WTC11 (cell line): ENCODE measurements at regions not wholly inside any gene's neighbourhood (a gene's known extent, or its start where the extent isn't known, plus 50 kb on each side); places are given as distances from the start of the nearest gene placed in this dataset.

Source experiments
- ATAC-seq: fragments of 200-7000 bp; cut with Tn5 transposase; 2 replicates; pipeline ENCODE4 v1.10.0; 2021; ENCODE audit warnings: mild to moderate bottlenecking, moderate library complexity
- CTCF ChIA-PET: fragments of 300-600 bp; sonication (Branson Sonifier 250); formaldehyde crosslinking; loops from one replicate; lab custom pipeline; 2021; ENCODE audit warnings: antibody characterized with exemption; lab: Charles Lee
- POLR2A ChIA-PET: fragments of 350-600 bp; sonication (Branson Sonifier 250); formaldehyde crosslinking; loops from one replicate; lab custom pipeline; 2021; ENCODE audit warnings: antibody characterized with exemption; lab: Charles Lee
- DNase-seq: peaks from one replicate; pipeline ENCODE4 v3.0.0; 2021; ENCODE audit warnings: low spot score
- H3K27ac Mint-ChIP-seq: 2 replicates; pipeline ENCODE4 v1.8.0; 2021; ENCODE audit warnings: mixed read lengths
- H3K27me3 Mint-ChIP-seq: 2 replicates; pipeline ENCODE4 v1.8.0; 2021; ENCODE audit warnings: low read depth, mild to moderate bottlenecking, moderate library complexity, mixed read lengths
- H3K36me3 Mint-ChIP-seq: 2 replicates; pipeline ENCODE4 v1.8.0; 2021; ENCODE audit warnings: mixed read lengths
- H3K4me1 Mint-ChIP-seq: 2 replicates; pipeline ENCODE4 v1.8.0; 2022; ENCODE audit warnings: mixed read lengths
- H3K4me3 Mint-ChIP-seq: 2 replicates; pipeline ENCODE4 v1.8.0; 2021; ENCODE audit warnings: mild to moderate bottlenecking, moderate library complexity, mixed read lengths
- H3K9me3 Mint-ChIP-seq: 2 replicates; pipeline ENCODE4 v1.8.0; 2021; ENCODE audit warnings: mixed read lengths
- ATF3 ChIP-seq: sonication (generic); formaldehyde crosslinking; conservative IDR thresholded peaks from 2 replicates; pipeline ENCODE4 v1.8.1; 2022; ENCODE audit warnings: mild to moderate bottlenecking, missing genetic modification reagents
- ELF4 ChIP-seq: sonication (generic); formaldehyde crosslinking; IDR thresholded peaks from 2 replicates; pipeline ENCODE4 v1.8.1; 2022; ENCODE audit warnings: low read depth, mild to moderate bottlenecking, moderate library complexity, missing genetic modification reagents
- ESRRA ChIP-seq: sonication (generic); formaldehyde crosslinking; IDR thresholded peaks from 2 replicates; pipeline ENCODE4 v1.8.1; 2022; ENCODE audit warnings: mild to moderate bottlenecking, missing genetic modification reagents, borderline replicate concordance
- GABPB1 ChIP-seq: sonication (generic); formaldehyde crosslinking; IDR thresholded peaks from 2 replicates; pipeline ENCODE4 v1.8.1; 2023; ENCODE audit warnings: mild to moderate bottlenecking, missing genetic modification reagents
- JUN ChIP-seq: sonication (generic); formaldehyde crosslinking; IDR thresholded peaks from 2 replicates; pipeline ENCODE4 v1.8.0; 2023; ENCODE audit warnings: mild to moderate bottlenecking, missing genetic modification reagents
- NFATC4 ChIP-seq: fragments of 250-450 bp; sonication (Bioruptor Pico); IDR thresholded peaks from 2 replicates; pipeline ENCODE4 v1.9.0; 2021; ENCODE audit warnings: mild to moderate bottlenecking
- NFE2L1 ChIP-seq: sonication (generic); formaldehyde crosslinking; IDR thresholded peaks from 2 replicates; pipeline ENCODE4 v1.8.1; 2023; ENCODE audit warnings: missing genetic modification reagents
- NR1H2 ChIP-seq: sonication (generic); formaldehyde crosslinking; IDR thresholded peaks from 2 replicates; pipeline ENCODE4 v1.9.0; 2021; ENCODE audit warnings: mild to moderate bottlenecking, moderate library complexity, missing genetic modification reagents
- OVOL2 ChIP-seq: fragments of 250-450 bp; sonication (Bioruptor Pico); IDR thresholded peaks from 2 replicates; pipeline ENCODE4 v1.9.0; 2021; ENCODE audit warnings: mild to moderate bottlenecking, borderline replicate concordance
- RORB ChIP-seq: fragments of 250-450 bp; sonication (Bioruptor Pico); IDR thresholded peaks from 2 replicates; pipeline ENCODE4 v1.9.0; 2021; ENCODE audit warnings: mild to moderate bottlenecking
- SMAD3 ChIP-seq: sonication (generic); formaldehyde crosslinking; IDR thresholded peaks from 2 replicates; pipeline ENCODE4 v1.8.0; 2022; ENCODE audit warnings: missing genetic modification reagents, mild to moderate bottlenecking, borderline replicate concordance
- STAT6 ChIP-seq: sonication (generic); formaldehyde crosslinking; conservative IDR thresholded peaks from 2 replicates; pipeline ENCODE4 v1.8.1; 2023; ENCODE audit warnings: mild to moderate bottlenecking, low read depth, missing genetic modification reagents, moderate library complexity
- TCF7 ChIP-seq: sonication (generic); formaldehyde crosslinking; IDR thresholded peaks from 2 replicates; pipeline ENCODE4 v1.8.0; 2022; ENCODE audit warnings: mild to moderate bottlenecking, low read depth, missing genetic modification reagents, moderate library complexity
- TP53 ChIP-seq: sonication (generic); formaldehyde crosslinking; IDR thresholded peaks from 2 replicates; pipeline ENCODE4 v1.8.1; 2023; ENCODE audit warnings: mild to moderate bottlenecking, missing genetic modification reagents
- USF2 ChIP-seq: sonication (generic); formaldehyde crosslinking; IDR thresholded peaks from 2 replicates; pipeline ENCODE4 v1.8.1; 2023; ENCODE audit warnings: mild to moderate bottlenecking, missing genetic modification reagents, moderate library complexity
- ZBTB21 ChIP-seq: sonication (generic); formaldehyde crosslinking; IDR thresholded peaks from 2 replicates; pipeline ENCODE4 v1.8.1; 2023; ENCODE audit warnings: mild to moderate bottlenecking, missing genetic modification reagents, borderline replicate concordance
- ZNF232 ChIP-seq: sonication (generic); formaldehyde crosslinking; IDR thresholded peaks from 2 replicates; pipeline ENCODE4 v1.8.0; 2022; ENCODE audit warnings: mild to moderate bottlenecking, missing genetic modification reagents
- ZNF263 ChIP-seq: sonication (generic); formaldehyde crosslinking; IDR thresholded peaks from 2 replicates; pipeline ENCODE4 v1.8.1; 2022; ENCODE audit warnings: low read depth, mild to moderate bottlenecking, moderate library complexity, missing genetic modification reagents
- ZNF416 ChIP-seq: fragments of 250-450 bp; sonication (Bioruptor Pico); IDR thresholded peaks from 2 replicates; pipeline ENCODE4 v1.9.0; 2021; ENCODE audit warnings: mild to moderate bottlenecking, inconsistent platforms
- TF ChIP-seq, protein P1 (sequence below): sonication (generic); formaldehyde crosslinking; IDR thresholded peaks from 2 replicates; pipeline ENCODE4 v1.8.0; 2023; ENCODE audit warnings: missing genetic modification reagents
- TF ChIP-seq, protein P2 (sequence below): sonication (generic); formaldehyde crosslinking; IDR thresholded peaks from 2 replicates; pipeline ENCODE4 v1.8.0; 2022; ENCODE audit warnings: mild to moderate bottlenecking, missing genetic modification reagents
- TF ChIP-seq, protein P3 (sequence below): fragments of 250-450 bp; sonication (Bioruptor Pico); IDR thresholded peaks from 2 replicates; pipeline ENCODE4 v2.1.2; 2022; ENCODE audit warnings: mild to moderate bottlenecking, moderate library complexity
- TF ChIP-seq, protein P4 (sequence below): sonication (generic); formaldehyde crosslinking; IDR thresholded peaks from 2 replicates; pipeline ENCODE4 v1.8.1; 2023; ENCODE audit warnings: mild to moderate bottlenecking, moderate library complexity, missing genetic modification reagents
- TF ChIP-seq, protein P5 (sequence below): sonication (generic); formaldehyde crosslinking; IDR thresholded peaks from 2 replicates; pipeline ENCODE4 v1.8.1; 2022; ENCODE audit warnings: low read depth, missing genetic modification reagents, borderline replicate concordance

GRCh38 chr3:151638555-151639417 lies 94.9 kb upstream of the AADACL2 start (continued):
- TF ChIP-seq USF2 (CRISPR knock-in tag), result no peak
- TF ChIP-seq, protein P1, sequence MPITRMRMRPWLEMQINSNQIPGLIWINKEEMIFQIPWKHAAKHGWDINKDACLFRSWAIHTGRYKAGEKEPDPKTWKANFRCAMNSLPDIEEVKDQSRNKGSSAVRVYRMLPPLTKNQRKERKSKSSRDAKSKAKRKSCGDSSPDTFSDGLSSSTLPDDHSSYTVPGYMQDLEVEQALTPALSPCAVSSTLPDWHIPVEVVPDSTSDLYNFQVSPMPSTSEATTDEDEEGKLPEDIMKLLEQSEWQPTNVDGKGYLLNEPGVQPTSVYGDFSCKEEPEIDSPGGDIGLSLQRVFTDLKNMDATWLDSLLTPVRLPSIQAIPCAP (CRISPR knock-in tag), result no peak
- TF ChIP-seq, protein P2, sequence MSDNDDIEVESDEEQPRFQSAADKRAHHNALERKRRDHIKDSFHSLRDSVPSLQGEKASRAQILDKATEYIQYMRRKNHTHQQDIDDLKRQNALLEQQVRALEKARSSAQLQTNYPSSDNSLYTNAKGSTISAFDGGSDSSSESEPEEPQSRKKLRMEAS (CRISPR knock-in tag), result no peak
- no peak for TF ChIP-seq ATF3 (CRISPR knock-in tag)
- no peak for TF ChIP-seq TCF7 (CRISPR knock-in tag)
- no peak for TF ChIP-seq SMAD3 (CRISPR knock-in tag)
- TF ChIP-seq, protein P3, sequence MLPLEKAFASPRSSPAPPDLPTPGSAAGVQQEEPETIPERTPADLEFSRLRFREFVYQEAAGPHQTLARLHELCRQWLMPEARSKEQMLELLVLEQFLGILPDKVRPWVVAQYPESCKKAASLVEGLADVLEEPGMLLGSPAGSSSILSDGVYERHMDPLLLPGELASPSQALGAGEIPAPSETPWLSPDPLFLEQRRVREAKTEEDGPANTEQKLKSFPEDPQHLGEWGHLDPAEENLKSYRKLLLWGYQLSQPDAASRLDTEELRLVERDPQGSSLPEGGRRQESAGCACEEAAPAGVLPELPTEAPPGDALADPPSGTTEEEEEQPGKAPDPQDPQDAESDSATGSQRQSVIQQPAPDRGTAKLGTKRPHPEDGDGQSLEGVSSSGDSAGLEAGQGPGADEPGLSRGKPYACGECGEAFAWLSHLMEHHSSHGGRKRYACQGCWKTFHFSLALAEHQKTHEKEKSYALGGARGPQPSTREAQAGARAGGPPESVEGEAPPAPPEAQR (CRISPR knock-in tag), result no peak
- no peak for TF ChIP-seq ZBTB21 (CRISPR knock-in tag)
- no peak for TF ChIP-seq ZNF263 (CRISPR knock-in tag)
- no peak for TF ChIP-seq ZNF416

DNA sequence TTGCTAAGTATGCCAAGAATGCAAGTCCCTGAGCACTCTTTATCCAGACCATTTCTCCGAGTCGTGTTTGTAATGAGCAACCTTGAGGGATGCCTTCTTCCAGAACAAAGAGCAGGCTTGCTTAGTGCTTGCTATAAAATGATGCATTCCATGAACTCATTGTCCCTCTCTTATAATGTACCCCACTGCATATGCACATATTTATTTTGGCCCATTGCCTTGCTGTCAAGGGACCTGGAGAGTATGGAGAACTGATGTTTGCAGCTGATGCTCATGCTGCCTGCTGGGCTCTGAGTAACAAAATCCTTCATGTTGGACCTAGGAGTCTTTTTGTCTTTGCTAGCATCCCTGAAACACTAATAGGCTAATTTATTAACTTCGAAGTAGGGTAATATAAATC lies 97.8 kb upstream of the AADACL2 start:
- ATAC-seq (no peak), DNase-seq (no peak)
- no peak overlapping the region for H3K27ac Mint-ChIP-seq
- H3K27me3 Mint-ChIP-seq, result no peaks in the 10 kb centered on the region
- H3K36me3 Mint-ChIP-seq, result peaks cover 5% of the 10 kb centered on the region; the same call in 1 of the 2 replicates
- H3K4me1 Mint-ChIP-seq, result no peaks in the 10 kb centered on the region
- H3K4me3 Mint-ChIP-seq, result no peak overlapping the region
- ChIA-PET POLR2A (no interaction called here), CTCF (no interaction called here)
- H3K9me3 Mint-ChIP-seq, result peaks cover 32% of the 10 kb centered on the region
- TF ChIP-seq OVOL2 (CRISPR knock-in tag) (no peak), GABPB1 (CRISPR knock-in tag) (no peak), TP53 (no peak), NFATC4 (CRISPR knock-in tag) (no peak), NFE2L1 (CRISPR knock-in tag) (no peak), ZNF263 (CRISPR knock-in tag) (no peak), JUN (CRISPR knock-in tag) (no peak), RORB (CRISPR knock-in tag) (no peak), ESRRA (CRISPR knock-in tag) (no peak), ZNF232 (CRISPR knock-in tag) (no peak), USF2 (CRISPR knock-in tag) (no peak), ELF4 (CRISPR knock-in tag) (no peak), STAT6 (CRISPR knock-in tag) (no peak), NR1H2 (no peak)
- TF ChIP-seq, protein P4, sequence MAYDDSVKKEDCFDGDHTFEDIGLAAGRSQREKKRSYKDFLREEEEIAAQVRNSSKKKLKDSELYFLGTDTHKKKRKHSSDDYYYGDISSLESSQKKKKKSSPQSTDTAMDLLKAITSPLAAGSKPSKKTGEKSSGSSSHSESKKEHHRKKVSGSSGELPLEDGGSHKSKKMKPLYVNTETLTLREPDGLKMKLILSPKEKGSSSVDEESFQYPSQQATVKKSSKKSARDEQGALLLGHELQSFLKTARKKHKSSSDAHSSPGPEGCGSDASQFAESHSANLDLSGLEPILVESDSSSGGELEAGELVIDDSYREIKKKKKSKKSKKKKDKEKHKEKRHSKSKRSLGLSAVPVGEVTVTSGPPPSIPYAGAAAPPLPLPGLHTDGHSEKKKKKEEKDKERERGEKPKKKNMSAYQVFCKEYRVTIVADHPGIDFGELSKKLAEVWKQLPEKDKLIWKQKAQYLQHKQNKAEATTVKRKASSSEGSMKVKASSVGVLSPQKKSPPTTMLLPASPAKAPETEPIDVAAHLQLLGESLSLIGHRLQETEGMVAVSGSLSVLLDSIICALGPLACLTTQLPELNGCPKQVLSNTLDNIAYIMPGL (CRISPR knock-in tag), result no peak
- TF ChIP-seq, protein P5, sequence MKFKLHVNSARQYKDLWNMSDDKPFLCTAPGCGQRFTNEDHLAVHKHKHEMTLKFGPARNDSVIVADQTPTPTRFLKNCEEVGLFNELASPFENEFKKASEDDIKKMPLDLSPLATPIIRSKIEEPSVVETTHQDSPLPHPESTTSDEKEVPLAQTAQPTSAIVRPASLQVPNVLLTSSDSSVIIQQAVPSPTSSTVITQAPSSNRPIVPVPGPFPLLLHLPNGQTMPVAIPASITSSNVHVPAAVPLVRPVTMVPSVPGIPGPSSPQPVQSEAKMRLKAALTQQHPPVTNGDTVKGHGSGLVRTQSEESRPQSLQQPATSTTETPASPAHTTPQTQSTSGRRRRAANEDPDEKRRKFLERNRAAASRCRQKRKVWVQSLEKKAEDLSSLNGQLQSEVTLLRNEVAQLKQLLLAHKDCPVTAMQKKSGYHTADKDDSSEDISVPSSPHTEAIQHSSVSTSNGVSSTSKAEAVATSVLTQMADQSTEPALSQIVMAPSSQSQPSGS (CRISPR knock-in tag), result no peak
